HepG2 (cell line): ENCODE measurements at regions not wholly inside any gene's neighbourhood (a gene's known extent, or its start where the extent isn't known, plus 50 kb on each side); places are given as distances from the start of the nearest gene placed in this dataset.
A peak's percentile ranks its signal among the peaks of the same experiment; 100 is the strongest.

ENCODE experiments used
- ATAC-seq: fragments of 200-7000 bp; cut with Tn5 transposase; 3 replicates; pipeline ENCODE4 v1.9.1; 2020; ENCODE audit warnings: mild to moderate bottlenecking, moderate library complexity
- BruUV-seq: library from RNA; stranded (reverse); fragments of 400-500 nt; replicated peaks from 2 replicates; lab custom pipeline; 2021; lab: Mats Ljungman, UMichigan
- CTCF ChIA-PET: fragments of 300-600 bp; formaldehyde crosslinking; extraction: SDS; loops from one replicate; lab custom pipeline; 2021; ENCODE audit warnings: low total read pairs, inconsistent platforms, low intra/inter-chr PET ratio; lab: Yijun Ruan, JAX
- POLR2A ChIA-PET: fragments of 350-600 bp; sonication (Branson Sonifier 250); formaldehyde crosslinking; loops from one replicate; lab custom pipeline; 2020; ENCODE audit warnings: antibody characterized with exemption, inconsistent platforms; lab: Yijun Ruan, JAX
- DNase-seq: peaks from one replicate; pipeline ENCODE4 v3.0.0-alpha.2; 2015; ENCODE audit warnings: low spot score
- FAIRE-seq: peaks from 3 replicates; lab custom pipeline; 2011; peaks lifted over from hg19 to GRCh38; lab: Jason Lieb, UNC
- H2AFZ ChIP-seq: one replicate; pipeline ENCODE4 v1.6.1; 2011; ENCODE audit warnings: low read length, inconsistent platforms
- H3K27ac ChIP-seq: fragments of 300-600 bp; 3 replicates; pipeline ENCODE4 v1.8.0; 2011; ENCODE audit warnings: mixed run types, mild to moderate bottlenecking, mixed read lengths, low read length, inconsistent platforms; ENCODE audit not compliant: insufficient read depth; ENCODE audit errors: extremely low read length
- H3K27me3 ChIP-seq, 2 experiments: fragments of 200-600 bp in 1 of 2; 2 replicates in 1 of 2; 3 replicates in 1 of 2; pipeline versions ENCODE4 v1.6.0 to v1.8.0; 2011; ENCODE audit warnings: low read length in 2 of 2, mild to moderate bottlenecking in 2 of 2, moderate library complexity in 2 of 2, inconsistent platforms in 1 of 2; ENCODE audit not compliant: insufficient read depth in 2 of 2, control insufficient read depth in 1 of 2
- H3K36me3 ChIP-seq, 2 experiments: fragments of 200-600 bp in 1 of 2; replicated peaks in 1 of 2; 2 replicates in 1 of 2; 3 replicates in 1 of 2; pipeline versions ENCODE4 v1.5.1 to v1.8.0; 2011; ENCODE audit warnings: low read length in 2 of 2, inconsistent platforms in 1 of 2; ENCODE audit not compliant: insufficient read depth in 2 of 2, control insufficient read depth in 1 of 2
- H3K4me1 ChIP-seq: 2 replicates; pipeline ENCODE4 v1.5.1; 2012; ENCODE audit warnings: low read length, inconsistent platforms; ENCODE audit not compliant: insufficient read depth
- H3K4me2 ChIP-seq: 2 replicates; pipeline ENCODE4 v1.6.0; 2011; ENCODE audit warnings: low read depth, low read length, inconsistent platforms
- H3K4me3 ChIP-seq, 3 experiments: fragments of 200-600 bp in 1 of 3; sonication (generic), shearing (Covaris generic) in 1 of 3; replicated peaks in 1 of 3; 2 replicates each; pipeline ENCODE4 v1.5.1; 2011 to 2016; ENCODE audit warnings: low read length in 3 of 3, inconsistent platforms in 2 of 3, low read depth in 2 of 3, mild to moderate bottlenecking in 2 of 3, control low read depth in 1 of 3, mixed read lengths in 1 of 3; ENCODE audit not compliant: insufficient read depth in 1 of 3
- H3K79me2 ChIP-seq: one replicate; pipeline ENCODE4 v1.6.1; 2011; ENCODE audit warnings: low read length, inconsistent platforms; ENCODE audit not compliant: insufficient read depth
- H3K9ac ChIP-seq: 2 replicates; pipeline ENCODE4 v1.6.0; 2011; ENCODE audit warnings: mild to moderate bottlenecking, low read depth, low read length, inconsistent platforms; ENCODE audit not compliant: insufficient read depth
- H3K9me3 ChIP-seq: 2 replicates; pipeline ENCODE4 v1.5.1; 2012; ENCODE audit warnings: mild to moderate bottlenecking, low read length
- H4K20me1 ChIP-seq: 2 replicates; pipeline ENCODE4 v1.6.0; 2011; ENCODE audit warnings: inconsistent platforms, mild to moderate bottlenecking, low read length, moderate library complexity; ENCODE audit not compliant: insufficient read depth
- DBP ChIP-seq: sonication (generic); formaldehyde crosslinking; IDR thresholded peaks from 2 replicates; pipeline ENCODE4 v1.4.0; 2020; ENCODE audit warnings: missing genetic modification reagents; ENCODE audit errors: not compliant biosample characterization
- LRRFIP1 ChIP-seq: sonication (generic); formaldehyde crosslinking; conservative IDR thresholded peaks from 2 replicates; pipeline ENCODE4 v1.4.0; 2020; ENCODE audit warnings: missing genetic modification reagents
- MYC ChIP-seq: sonication (generic); formaldehyde crosslinking; IDR thresholded peaks from 2 replicates; pipeline ENCODE4 v1.9.0; 2021; ENCODE audit warnings: missing genetic modification reagents, borderline replicate concordance
- RORA ChIP-seq: sonication (generic); formaldehyde crosslinking; IDR thresholded peaks from 2 replicates; pipeline ENCODE4 v1.5.0; 2020; ENCODE audit warnings: mild to moderate bottlenecking, missing genetic modification reagents, moderate library complexity
- SMYD3 ChIP-seq: sonication (generic); formaldehyde crosslinking; IDR thresholded peaks from 2 replicates; pipeline ENCODE4 v1.8.1; 2023; ENCODE audit warnings: mild to moderate bottlenecking, missing genetic modification reagents
- ZNF12 ChIP-seq: sonication (generic); formaldehyde crosslinking; IDR thresholded peaks from 2 replicates; pipeline ENCODE4 v1.5.0; 2020; ENCODE audit warnings: missing genetic modification reagents
- ZNF207 ChIP-seq: fragments of 450-650 bp; IDR thresholded peaks from 2 replicates; pipeline ENCODE4 v1.6.1; 2016; ENCODE audit warnings: antibody characterized with exemption, borderline replicate concordance
- ZNF552 ChIP-seq: sonication (generic); formaldehyde crosslinking; IDR thresholded peaks from 2 replicates; pipeline ENCODE4 v1.9.0; 2022; ENCODE audit warnings: missing genetic modification reagents, mild to moderate bottlenecking, borderline replicate concordance
- ZSCAN5A ChIP-seq: sonication (generic); formaldehyde crosslinking; IDR thresholded peaks from 2 replicates; pipeline ENCODE4 v1.8.0; 2022; ENCODE audit warnings: mild to moderate bottlenecking, missing genetic modification reagents, borderline replicate concordance
- WGBS: methylation state at CpG from one replicate; pipeline ENCODE4 v1.1.6; 2017; ENCODE audit warnings: low lambda C conversion rate; 5-methylcytosine and 5-hydroxymethylcytosine counted together
- in situ Hi-C: cut with HindIII; loops from 2 replicates; pipeline ENCODE4 v1.10.0; 2017; ENCODE audit warnings: low pct_unique_long_range_greater_than_20kb; ENCODE audit not compliant: extremely low pct_ligation_motif_present
- intact Hi-C: fragments of 100-400 bp; cut with micrococcal nuclease; formaldehyde crosslinking; loops from one replicate; pipeline ENCODE4 v1.10.0; 2022; ENCODE audit not compliant: unreplicated experiment

GRCh38 chr15:98410328-98410727 is 238.0 kb upstream of the IGF1R start:
- no TSS peak for BruUV-seq
- DNase-seq (no peak), FAIRE-seq (no peak), ATAC-seq (no peak)
- Histone ChIP-seq H3K4me2 (no peak overlapping the region), H3K27ac (no peak overlapping the region), H3K9ac (no peak overlapping the region), H3K9me3 (no peaks in the 10 kb centered on the region), H4K20me1 (no peaks in the 10 kb centered on the region), H3K36me3 (no peaks in the 10 kb centered on the region), H3K4me3 (no peak overlapping the region), H3K79me2 (no peaks in the 10 kb centered on the region), H3K4me1 (peaks cover 6% of the 10 kb centered on the region; the same call in 1 of the 2 replicates), H2AFZ (no peak overlapping the region), H3K27me3 (no peaks in the 10 kb centered on the region; a peak in 1 of 5 replicates)
- intact Hi-C loops (no loop called here), in situ Hi-C loops (loop anchor here (25.0 kb wide), 1 partner anchor 498 kb away; no protein-coding TSS in a partner anchor)
- WGBS, result 15% methylated on average over 2 of the region's 2 CpGs
- POLR2A ChIA-PET, result no interaction called here
- CTCF ChIA-PET, result no interaction called here
- no peak for TF ChIP-seq DBP (CRISPR knock-in tag)
- peak; percentile 95 for TF ChIP-seq ZNF12 (CRISPR knock-in tag)
- TF ChIP-seq LRRFIP1, result no peak

- no peak overlapping the region for H3K4me3 ChIP-seq
- ChIA-PET CTCF (no interaction called here), POLR2A (no interaction called here)
- DNase-seq (peak; percentile 3), FAIRE-seq (no peak), ATAC-seq (no peak)
- H3K4me2 ChIP-seq, result no peak overlapping the region
- H2AFZ ChIP-seq, result no peak overlapping the region
- intact Hi-C loops (no loop called here), in situ Hi-C loops (loop anchor here (25.0 kb wide), 1 partner anchor 501 kb away; no protein-coding TSS in a partner anchor)
- BruUV-seq, result no TSS peak
- H3K9me3 ChIP-seq, result no peaks in the 10 kb centered on the region
- H3K9ac ChIP-seq, result no peak overlapping the region
- peaks cover 6% of the 10 kb centered on the region; the same call in 1 of the 2 replicates for H3K4me1 ChIP-seq
- H3K36me3 ChIP-seq, result no peaks in the 10 kb centered on the region
- H3K79me2 ChIP-seq, result no peaks in the 10 kb centered on the region
- no peak overlapping the region for H3K27ac ChIP-seq
- H3K27me3 ChIP-seq, result no peaks in the 10 kb centered on the region; a peak in 1 of 5 replicates
- H4K20me1 ChIP-seq, result no peaks in the 10 kb centered on the region
- 21% methylated on average over 2 of the region's 2 CpGs for WGBS
- TF ChIP-seq MYC (CRISPR knock-in tag) (no peak), ZSCAN5A (CRISPR knock-in tag) (no peak), ZNF207 (no peak), RORA (CRISPR knock-in tag) (no peak), SMYD3 (CRISPR knock-in tag) (no peak), ZNF552 (CRISPR knock-in tag) (no peak)
Measured at GRCh38 chr15:98412852-98413251, 235.5 kb upstream of the IGF1R start.
